SH-SY5Y (cell line): ENCODE measurements at regions not wholly inside any gene's neighbourhood (a gene's known extent, or its start where the extent isn't known, plus 50 kb on each side); places are given as distances from the start of the nearest gene placed in this dataset.

Experiments used
- GATA2 ChIP-seq: IDR thresholded peaks from 2 replicates; pipeline ENCODE4 v1.6.1; 2011; ENCODE audit warnings: mild to moderate bottlenecking, low read depth, low read length
- GATA3 ChIP-seq: IDR thresholded peaks from 2 replicates; pipeline ENCODE4 v1.6.1; 2011; ENCODE audit warnings: low read depth, mild to moderate bottlenecking, low read length, moderate library complexity

DNA sequence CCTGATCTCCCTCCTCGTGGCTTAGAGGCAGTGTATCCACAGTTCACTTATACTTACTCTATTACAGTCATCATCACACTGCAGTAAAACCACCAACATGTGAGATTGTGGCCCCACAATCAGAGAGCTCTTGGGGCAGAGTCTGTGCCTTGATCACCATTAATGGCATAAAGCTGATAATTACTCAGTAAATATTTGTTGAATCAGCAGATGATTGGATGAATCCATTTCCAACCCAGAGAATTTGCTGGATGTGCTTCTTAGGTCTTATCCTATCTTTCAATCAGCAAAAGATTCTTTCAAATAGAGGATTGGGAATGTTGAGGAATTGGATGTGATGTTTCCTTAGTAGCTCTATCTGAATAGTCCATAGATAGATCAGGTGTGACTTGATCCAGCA is 88.8 kb upstream of the PITX1 start:
- TF ChIP-seq GATA3 (no peak), GATA2 (no peak)

DNA sequence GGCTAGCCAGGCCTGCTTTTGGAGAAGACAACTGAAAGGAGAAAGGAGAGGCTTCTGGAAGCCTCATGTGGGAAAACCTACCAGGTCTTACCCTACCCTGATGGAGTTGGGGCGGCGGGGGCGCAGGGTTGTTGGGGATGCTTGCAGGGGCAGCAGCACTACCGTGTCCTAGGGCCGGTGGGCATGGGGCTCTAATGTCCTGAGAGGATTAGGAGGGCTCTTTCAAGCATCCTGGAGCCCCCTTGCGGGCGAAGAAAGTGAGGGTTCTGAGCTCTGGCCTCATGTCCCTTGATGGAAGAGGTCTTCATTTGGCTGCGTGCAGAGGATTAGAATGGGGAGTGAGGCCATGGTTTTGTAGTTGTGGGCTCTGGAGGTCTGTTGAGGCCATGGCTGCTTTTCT is 86.9 kb upstream of the PITX1 start:
- no peak for TF ChIP-seq GATA3
- no peak for TF ChIP-seq GATA2

DNA sequence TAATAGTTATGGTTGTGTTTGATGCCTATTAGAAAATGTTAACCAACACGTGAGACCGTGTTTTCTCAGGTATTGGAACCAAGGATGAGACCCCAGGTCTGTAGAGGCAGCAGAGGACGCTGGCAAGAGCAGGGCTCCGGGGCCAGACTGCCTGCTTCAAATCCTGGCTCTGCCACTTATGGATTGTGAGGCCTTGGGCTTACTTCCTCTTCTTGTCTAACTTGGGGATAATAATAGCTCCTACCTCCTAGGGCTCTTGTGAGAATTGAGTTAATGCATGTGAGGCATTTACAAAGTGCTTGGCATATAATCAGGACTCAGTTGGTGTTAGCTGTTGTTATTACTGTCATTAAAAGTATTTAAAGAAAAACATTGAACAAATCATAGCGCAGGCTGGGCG is 85.5 kb upstream of the PITX1 start:
- TF ChIP-seq GATA2 = no peak
- TF ChIP-seq GATA3 = no peak

GRCh38 chr5:135117590-135117989 is 83.6 kb upstream of the PITX1 start:
- TF ChIP-seq GATA2 = no peak

DNA sequence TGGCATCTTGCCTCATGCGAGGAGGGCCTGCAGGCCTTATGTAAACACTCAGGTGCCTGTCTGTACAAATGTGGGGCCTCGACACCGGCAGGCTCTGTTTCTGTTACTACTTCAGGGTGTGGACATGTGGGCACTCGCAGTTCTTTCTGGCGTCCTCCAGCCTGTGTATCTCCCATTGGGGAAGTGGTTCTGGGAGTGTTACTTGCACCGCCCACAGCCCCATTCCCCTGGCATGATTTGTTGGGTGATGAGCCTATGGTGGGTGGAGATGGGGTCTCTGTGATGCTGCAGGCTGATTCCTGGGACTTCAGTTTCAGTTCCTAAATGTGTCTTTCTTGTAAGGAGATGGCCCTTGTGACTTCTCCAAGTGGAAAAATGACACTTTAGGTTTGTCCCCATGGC is 82.1 kb upstream of the PITX1 start:
- TF ChIP-seq GATA2 = no peak
- TF ChIP-seq GATA3 = no peak

DNA sequence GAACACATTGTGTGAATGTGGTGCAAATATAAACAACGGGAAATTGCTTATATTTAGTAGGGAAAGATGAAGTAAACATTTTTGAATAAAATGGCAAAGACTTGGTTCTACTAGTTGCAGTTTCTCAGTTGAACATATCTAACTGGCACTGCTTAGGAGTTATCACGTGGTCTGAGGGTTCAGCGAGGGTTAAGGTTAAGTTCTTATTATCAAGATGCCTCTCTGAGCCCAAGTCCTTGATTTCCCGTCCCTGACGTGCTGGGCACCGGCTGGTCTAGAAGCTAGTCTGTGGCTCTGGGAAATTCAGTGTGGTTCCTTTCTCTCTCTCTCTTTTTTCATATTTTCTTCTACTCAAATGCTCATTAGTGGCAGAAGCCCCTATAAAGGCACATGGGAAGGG is 81.6 kb upstream of the PITX1 start:
- no peak for TF ChIP-seq GATA3
- TF ChIP-seq GATA2 = no peak

DNA sequence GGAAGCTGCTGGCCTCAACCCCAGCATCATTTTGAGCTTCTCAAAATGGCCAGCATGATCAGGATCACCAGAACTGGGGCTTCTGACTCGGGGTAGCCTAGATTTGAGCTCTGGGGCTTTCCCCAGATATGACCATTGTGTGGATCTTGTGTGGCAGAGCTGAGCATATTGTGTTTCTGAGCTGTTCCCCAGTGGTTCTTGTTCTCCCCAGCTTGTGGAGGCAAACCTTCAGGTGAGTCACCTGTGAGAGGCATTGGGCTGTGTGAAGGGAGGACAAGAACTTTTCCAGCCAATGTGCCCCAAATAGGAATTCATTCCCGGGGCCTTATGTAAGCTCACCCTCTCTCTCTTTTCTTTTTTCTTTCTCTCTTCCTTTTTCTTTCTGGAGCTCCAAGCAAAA is 80.7 kb upstream of the PITX1 start:
- TF ChIP-seq GATA2 = no peak
- no peak for TF ChIP-seq GATA3

GRCh38 chr5:135112008-135112725 is 78.1 kb upstream of the PITX1 start:
- TF ChIP-seq GATA3 = no peak
- no peak for TF ChIP-seq GATA2

DNA sequence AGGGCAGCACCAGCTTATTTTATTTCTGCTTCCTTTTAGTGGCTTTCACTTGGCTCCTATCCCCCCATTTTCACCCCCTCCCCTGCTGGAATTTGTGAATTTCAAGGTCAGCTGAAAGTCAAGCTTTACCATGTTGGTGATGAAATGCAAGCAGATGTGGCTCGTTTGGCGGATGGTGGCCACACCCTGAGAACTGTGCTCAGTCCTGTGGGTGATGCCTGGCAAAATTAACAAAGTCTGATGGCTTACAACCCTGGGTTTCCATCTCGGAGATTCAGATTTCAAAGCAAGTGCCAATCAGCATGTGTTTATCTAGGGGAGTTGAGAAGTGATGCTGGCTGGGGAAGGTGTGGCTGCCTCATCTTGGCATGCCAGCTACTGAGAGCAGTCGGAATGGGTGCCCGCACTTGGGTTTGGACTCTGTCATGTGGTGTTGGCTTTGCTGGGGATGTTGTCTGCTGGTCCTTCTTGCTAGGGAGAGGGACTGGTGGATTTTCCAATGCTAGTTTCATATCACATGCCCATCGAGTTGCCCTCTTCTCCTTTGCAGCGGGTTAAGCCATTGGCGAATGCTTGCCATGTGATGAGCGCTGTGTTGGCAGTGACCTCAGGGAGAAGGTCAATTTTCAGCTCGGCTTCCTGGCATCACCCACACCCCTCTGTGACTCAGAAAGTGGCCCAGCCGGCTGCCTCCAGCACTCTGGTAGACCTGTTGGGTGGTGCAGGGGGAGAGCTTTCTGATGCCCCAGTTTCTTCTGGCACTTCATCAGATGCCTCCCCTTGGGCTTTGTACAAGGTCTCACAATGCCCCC is 77.0 kb upstream of the PITX1 start:
- TF ChIP-seq GATA3 (no peak), GATA2 (no peak)

DNA sequence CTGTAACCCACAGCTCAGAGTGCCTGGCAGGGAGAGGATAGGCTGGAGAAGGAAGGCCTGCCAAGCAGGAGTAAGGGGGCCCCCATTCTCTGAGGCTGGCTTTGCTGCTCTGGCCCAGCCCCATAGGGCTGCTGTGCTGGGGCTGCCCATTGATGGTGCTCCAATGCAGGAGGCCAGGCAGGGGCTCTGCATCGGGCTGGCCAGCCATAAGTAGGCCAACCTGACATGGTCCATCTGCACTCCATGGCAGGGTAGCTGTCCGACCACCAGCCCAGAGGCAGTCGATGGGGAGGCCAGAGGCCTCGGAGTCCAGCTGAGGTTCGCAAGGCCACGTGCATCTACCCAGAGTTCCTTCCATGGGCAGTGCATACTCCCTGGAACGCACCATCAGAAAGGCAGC is 75.0 kb upstream of the PITX1 start:
- no peak for TF ChIP-seq GATA2
- TF ChIP-seq GATA3 = no peak

- TF ChIP-seq GATA2 (no peak), GATA3 (no peak)
Observed at GRCh38 chr5:135108569-135108968, 74.5 kb upstream of the PITX1 start.

DNA sequence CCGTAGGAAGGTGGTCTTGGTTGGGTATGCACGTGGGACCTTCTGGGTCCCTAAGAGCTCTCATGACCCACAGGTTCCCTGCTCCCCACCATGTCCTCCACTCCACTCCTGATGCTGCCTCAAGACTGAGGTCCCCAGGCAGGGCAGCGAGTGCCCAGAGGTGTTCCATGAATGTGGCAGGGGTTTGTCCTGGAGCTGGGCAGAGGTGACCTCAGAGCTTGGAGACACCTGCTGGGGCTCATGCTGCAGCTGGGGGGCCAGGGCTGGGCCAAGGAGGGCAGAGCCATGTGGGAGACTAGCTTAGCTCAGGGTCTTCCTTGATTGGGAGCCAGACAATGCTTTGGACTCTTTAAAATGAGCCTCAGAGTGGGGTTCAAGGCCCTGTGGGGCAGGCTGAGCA is 74.0 kb upstream of the PITX1 start:
- TF ChIP-seq GATA2 (no peak), GATA3 (no peak)

- no peak for TF ChIP-seq GATA2
- TF ChIP-seq GATA3 = no peak
Observed at GRCh38 chr5:135106610-135107471, 72.8 kb upstream of the PITX1 start.

DNA sequence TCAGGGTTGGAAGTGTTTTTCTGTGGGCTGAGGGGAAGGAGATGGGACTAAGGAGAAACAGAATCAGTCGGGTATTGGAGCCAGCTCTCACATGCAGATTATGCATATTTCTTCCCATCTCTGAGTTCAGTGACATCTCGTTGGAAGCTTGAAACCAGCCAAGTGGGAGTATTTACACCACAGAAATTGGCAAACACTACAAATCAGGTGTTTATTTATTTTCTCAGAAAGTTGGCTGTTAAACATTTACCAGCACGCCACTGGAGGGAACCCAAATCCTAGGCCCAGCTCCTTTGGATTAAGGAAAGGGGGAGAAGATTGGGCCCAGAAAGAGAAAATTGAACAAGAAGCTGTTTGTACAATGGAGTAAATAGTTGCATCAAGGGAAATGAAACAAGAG is 72.1 kb upstream of the PITX1 start:
- TF ChIP-seq GATA2 (no peak), GATA3 (no peak)
